Small intestine (tissue), 7 donors: ENCODE measurements at regions not wholly inside any gene's neighbourhood (a gene's known extent, or its start where the extent isn't known, plus 50 kb on each side); places are given as distances from the start of the nearest gene placed in this dataset.

Experiments
- DNase-seq, 2 donors: peaks; one replicate each; pipeline versions ENCODE4 v3.0.0 to v3.0.0-alpha.2; 2013
- FAIRE-seq: peaks from 2 replicates; lab custom pipeline; 2012; peaks lifted over from hg19 to GRCh38; lab: Jason Lieb, UNC
- H3K27ac ChIP-seq, 3 donors: one replicate each; pipeline ENCODE4 v1.5.1; 2013; ENCODE audit warnings: low read length in 2 of 3, mild to moderate bottlenecking in 2 of 3, control low read depth in 1 of 3, inconsistent platforms in 1 of 3, low read depth in 1 of 3, moderate library complexity in 1 of 3
- H3K27me3 ChIP-seq, 3 donors: one replicate each; pipeline ENCODE4 v1.6.1; 2013; ENCODE audit warnings: low read length in 3 of 3, inconsistent platforms in 1 of 3; ENCODE audit not compliant: control insufficient read depth in 3 of 3, insufficient read depth in 3 of 3
- H3K36me3 ChIP-seq, 3 donors: one replicate each; pipeline ENCODE4 v1.6.1; 2013; ENCODE audit warnings: low read length in 3 of 3, inconsistent platforms in 1 of 3, low read depth in 1 of 3, mild to moderate bottlenecking in 1 of 3, moderate library complexity in 1 of 3; ENCODE audit not compliant: control insufficient read depth in 3 of 3, insufficient read depth in 2 of 3
- H3K4me1 ChIP-seq, 3 donors: one replicate each; pipeline ENCODE4 v1.6.1; 2013; ENCODE audit warnings: low read length in 2 of 3, inconsistent platforms in 1 of 3, low read depth in 1 of 3, mild to moderate bottlenecking in 1 of 3, moderate library complexity in 1 of 3; ENCODE audit not compliant: control insufficient read depth in 3 of 3, insufficient read depth in 2 of 3
- H3K4me3 ChIP-seq, 3 donors: one replicate each; pipeline ENCODE4 v1.5.1; 2013; ENCODE audit warnings: low read length in 3 of 3, control low read depth in 1 of 3, inconsistent platforms in 1 of 3, low read depth in 1 of 3, mild to moderate bottlenecking in 1 of 3, moderate library complexity in 1 of 3
- H3K9me3 ChIP-seq, 2 donors: one replicate each; pipeline ENCODE4 v1.6.1; 2013; ENCODE audit warnings: low read depth in 1 of 2, low read length in 1 of 2; ENCODE audit not compliant: control insufficient read depth in 2 of 2, insufficient read depth in 1 of 2
- WGBS, 3 donors: extraction: QIAGEN DNeasy Blood & Tissue Kit; methylation state at CpG; one replicate each; pipeline ENCODE4 v1.1.7; 2013; 5-methylcytosine and 5-hydroxymethylcytosine counted together
- donor health status: healthy with polysubstance abuse.
- donor health status: control.
- donor health status: control.
- donor health status: Bipolar disorder and iron deficiency.
- donor health status: healthy.

DNA sequence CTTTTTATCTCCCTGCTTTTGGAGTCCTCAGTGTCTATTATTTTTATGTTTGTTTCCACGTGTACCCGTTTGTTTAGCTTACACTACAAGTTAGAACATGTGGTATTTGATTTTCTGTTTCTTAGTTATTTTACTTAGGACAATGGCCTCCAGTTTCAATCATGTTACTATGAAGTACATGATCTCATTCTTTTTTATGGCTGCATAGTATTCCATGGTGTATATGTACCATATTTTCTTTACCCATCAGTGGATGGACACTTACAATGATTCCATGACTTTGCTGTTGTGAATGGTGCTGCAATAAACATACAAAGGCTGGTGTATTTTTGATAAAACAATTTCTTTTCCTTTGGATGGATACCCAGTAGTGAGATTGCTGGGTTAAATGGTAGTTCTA, 269.5 kb downstream of the HS3ST3A1 start:
- DNase-seq (no peak), FAIRE-seq (no peak)
- Histone ChIP-seq H3K27me3 (no peaks in the 10 kb centered on the region), H3K27ac (no peak overlapping the region), H3K4me1 (no peaks in the 10 kb centered on the region), H3K36me3 (no peaks in the 10 kb centered on the region), H3K9me3 (no peaks in the 10 kb centered on the region), H3K4me3 (no peak overlapping the region)
- 91 to 92% (median 92%) methylated on average over 2 of the region's 2 CpGs for WGBS, 3 donors

DNA sequence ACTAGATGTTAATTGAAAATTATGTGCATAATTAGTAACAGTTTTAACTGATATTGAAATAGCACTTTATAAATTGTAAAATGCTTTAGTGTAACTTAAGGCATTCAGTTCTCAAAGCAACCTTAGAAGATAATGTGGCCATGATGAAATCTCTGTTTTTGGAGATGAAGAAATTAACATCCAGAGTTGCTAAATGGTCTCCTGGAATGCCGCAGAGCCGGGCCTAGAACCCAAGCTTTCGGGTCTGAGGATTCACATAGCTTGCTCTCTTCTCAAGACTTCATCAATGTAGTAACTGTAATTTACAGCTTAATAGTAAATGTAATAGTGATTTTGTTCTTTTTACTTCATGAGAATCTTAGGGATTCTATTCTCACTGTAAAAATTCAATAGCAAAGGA, 272.3 kb downstream of the HS3ST3A1 start:
- no peak overlapping the region for H3K4me3 ChIP-seq

DNA sequence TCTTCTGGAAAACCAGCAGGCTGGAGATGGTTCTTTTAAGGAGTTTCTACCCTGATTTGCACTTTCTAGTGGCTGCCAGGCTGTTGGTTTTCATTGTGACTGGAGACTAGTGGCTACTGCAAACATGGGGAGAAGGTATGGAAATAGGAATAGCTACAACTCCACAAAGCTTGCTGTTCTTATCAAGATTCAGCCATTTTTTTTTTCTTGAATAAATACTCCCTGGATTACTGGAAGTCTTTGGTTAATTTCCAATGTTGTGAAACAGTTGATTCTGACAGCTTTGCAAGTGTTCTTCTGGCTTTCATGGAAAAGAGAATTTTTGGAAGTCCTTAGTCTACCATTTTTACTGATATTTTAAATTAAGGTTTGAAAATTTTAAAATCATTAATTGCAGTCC, 277.7 kb downstream of the HS3ST3A1 start:
- no peaks in the 10 kb centered on the region for H3K4me1 ChIP-seq
- no peak overlapping the region for H3K4me3 ChIP-seq
- DNase-seq = no peak
- H3K9me3 ChIP-seq = no peaks in the 10 kb centered on the region
- FAIRE-seq = no peak
- no peak overlapping the region for H3K27ac ChIP-seq
- H3K27me3 ChIP-seq = no peaks in the 10 kb centered on the region
- H3K36me3 ChIP-seq = no peaks in the 10 kb centered on the region

More for the DNA sequence above, 272.3 kb downstream of the HS3ST3A1 start:
- no peaks in the 10 kb centered on the region for H3K27me3 ChIP-seq
- no peak overlapping the region for H3K27ac ChIP-seq
- 87 to 97% (median 95%) methylated on average over 3 of the region's 3 CpGs for WGBS, 3 donors
- H3K9me3 ChIP-seq = no peaks in the 10 kb centered on the region
- FAIRE-seq = no peak
- H3K36me3 ChIP-seq = no peaks in the 10 kb centered on the region
- DNase-seq = no peak
- H3K4me1 ChIP-seq = no peaks in the 10 kb centered on the region

- no peaks in the 10 kb centered on the region for H3K9me3 ChIP-seq
- H3K36me3 ChIP-seq = no peaks in the 10 kb centered on the region
- H3K27me3 ChIP-seq = no peaks in the 10 kb centered on the region
- FAIRE-seq = no peak
- H3K27ac ChIP-seq = no peak overlapping the region
- 94 to 97% (median 95%) methylated on average over 3 of the region's 3 CpGs for WGBS, 3 donors
- no peak for DNase-seq
- H3K4me1 ChIP-seq = no peaks in the 10 kb centered on the region
- no peak overlapping the region for H3K4me3 ChIP-seq
These were observed 279.6 kb downstream of the HS3ST3A1 start for GRCh38 chr17:13321951-13322701.

GRCh38 chr17:13320046-13320785, 281.5 kb downstream of the HS3ST3A1 start:
- no peaks in the 10 kb centered on the region for H3K4me1 ChIP-seq
- H3K9me3 ChIP-seq = no peaks in the 10 kb centered on the region
- no peaks in the 10 kb centered on the region for H3K36me3 ChIP-seq
- no peaks in the 10 kb centered on the region for H3K27me3 ChIP-seq
- FAIRE-seq (no peak), DNase-seq (no peak)
- WGBS, 3 donors = 59 to 83% (median 61%) methylated on average over 5 of the region's 5 CpGs
- H3K4me3 ChIP-seq = no peak overlapping the region
- H3K27ac ChIP-seq = no peak overlapping the region

GRCh38 chr17:13316657-13317056, 285.1 kb downstream of the HS3ST3A1 start:
- no peaks in the 10 kb centered on the region for H3K9me3 ChIP-seq
- H3K4me3 ChIP-seq = no peak overlapping the region
- no peak overlapping the region for H3K27ac ChIP-seq
- no peak for DNase-seq
- H3K36me3 ChIP-seq = no peaks in the 10 kb centered on the region
- WGBS, 3 donors = 95 to 100% (median 100%) methylated on average over 1 of the region's 1 CpG
- H3K4me1 ChIP-seq = no peaks in the 10 kb centered on the region
- H3K27me3 ChIP-seq = no peaks in the 10 kb centered on the region
- no peak for FAIRE-seq

GRCh38 chr17:13311306-13311705, 290.4 kb downstream of the HS3ST3A1 start:
- no peaks in the 10 kb centered on the region for H3K36me3 ChIP-seq
- no peak for DNase-seq
- no peak overlapping the region for H3K4me3 ChIP-seq
- WGBS, 3 donors = 70 to 91% (median 90%) methylated on average over 1 of the region's 1 CpG
- no peak for FAIRE-seq
- H3K4me1 ChIP-seq = no peaks in the 10 kb centered on the region
- no peaks in the 10 kb centered on the region for H3K27me3 ChIP-seq
- no peaks in the 10 kb centered on the region for H3K9me3 ChIP-seq
- no peak overlapping the region for H3K27ac ChIP-seq

GRCh38 chr17:13310858-13311257, 290.9 kb downstream of the HS3ST3A1 start:
- DNase-seq (no peak), FAIRE-seq (no peak)
- Histone ChIP-seq H3K9me3 (no peaks in the 10 kb centered on the region), H3K27me3 (no peaks in the 10 kb centered on the region), H3K36me3 (no peaks in the 10 kb centered on the region), H3K27ac (no peak overlapping the region), H3K4me1 (no peaks in the 10 kb centered on the region), H3K4me3 (no peak overlapping the region)
- WGBS, 3 donors = 0 to 85% (median 41%) methylated on average over 2 of the region's 2 CpGs
